GM12864 (cell line): ENCODE measurements at regions not wholly inside any gene's neighbourhood (a gene's known extent, or its start where the extent isn't known, plus 50 kb on each side); places are given as distances from the start of the nearest gene placed in this dataset.
A peak's percentile ranks its signal among the peaks of the same experiment; 100 is the strongest.

Experiments
- DNase-seq: peaks from one replicate; pipeline ENCODE4 v3.0.0-alpha.2; 2011; ENCODE audit warnings: low read depth
- H3K4me3 ChIP-seq: 2 replicates; pipeline ENCODE4 v1.5.1; 2011; ENCODE audit warnings: mild to moderate bottlenecking, low read depth, low read length, control low read depth
- TF ChIP-seq, protein P1 (sequence below): IDR thresholded peaks from 2 replicates; pipeline ENCODE4 v1.5.1; 2011; ENCODE audit warnings: low read depth, mild to moderate bottlenecking, moderate library complexity, low read length, control low read depth, inconsistent platforms; ENCODE audit errors: missing control alignments

DNA sequence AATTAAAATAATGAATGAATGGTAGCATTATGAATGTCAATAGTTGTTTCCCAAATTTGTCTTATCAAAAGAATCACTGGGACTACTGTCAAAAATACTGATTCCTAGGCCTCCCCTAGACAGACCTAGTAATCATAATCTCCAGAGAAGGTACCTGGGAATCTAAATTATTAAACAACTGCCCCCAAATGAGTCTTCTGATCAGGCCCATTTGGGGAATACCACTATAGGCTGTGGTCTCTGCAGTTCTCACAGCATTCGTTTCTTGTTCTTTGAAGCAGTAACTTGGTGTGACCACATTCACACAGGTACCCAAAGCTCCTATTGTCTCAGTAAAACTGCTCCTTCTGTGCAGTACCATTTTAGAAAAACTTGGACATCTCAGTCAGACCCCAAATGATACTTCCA lies 230.9 kb downstream of the PIK3R1 start:
- TF ChIP-seq, protein P1, sequence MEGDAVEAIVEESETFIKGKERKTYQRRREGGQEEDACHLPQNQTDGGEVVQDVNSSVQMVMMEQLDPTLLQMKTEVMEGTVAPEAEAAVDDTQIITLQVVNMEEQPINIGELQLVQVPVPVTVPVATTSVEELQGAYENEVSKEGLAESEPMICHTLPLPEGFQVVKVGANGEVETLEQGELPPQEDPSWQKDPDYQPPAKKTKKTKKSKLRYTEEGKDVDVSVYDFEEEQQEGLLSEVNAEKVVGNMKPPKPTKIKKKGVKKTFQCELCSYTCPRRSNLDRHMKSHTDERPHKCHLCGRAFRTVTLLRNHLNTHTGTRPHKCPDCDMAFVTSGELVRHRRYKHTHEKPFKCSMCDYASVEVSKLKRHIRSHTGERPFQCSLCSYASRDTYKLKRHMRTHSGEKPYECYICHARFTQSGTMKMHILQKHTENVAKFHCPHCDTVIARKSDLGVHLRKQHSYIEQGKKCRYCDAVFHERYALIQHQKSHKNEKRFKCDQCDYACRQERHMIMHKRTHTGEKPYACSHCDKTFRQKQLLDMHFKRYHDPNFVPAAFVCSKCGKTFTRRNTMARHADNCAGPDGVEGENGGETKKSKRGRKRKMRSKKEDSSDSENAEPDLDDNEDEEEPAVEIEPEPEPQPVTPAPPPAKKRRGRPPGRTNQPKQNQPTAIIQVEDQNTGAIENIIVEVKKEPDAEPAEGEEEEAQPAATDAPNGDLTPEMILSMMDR = no peak
- H3K4me3 ChIP-seq = no peak overlapping the region

DNA sequence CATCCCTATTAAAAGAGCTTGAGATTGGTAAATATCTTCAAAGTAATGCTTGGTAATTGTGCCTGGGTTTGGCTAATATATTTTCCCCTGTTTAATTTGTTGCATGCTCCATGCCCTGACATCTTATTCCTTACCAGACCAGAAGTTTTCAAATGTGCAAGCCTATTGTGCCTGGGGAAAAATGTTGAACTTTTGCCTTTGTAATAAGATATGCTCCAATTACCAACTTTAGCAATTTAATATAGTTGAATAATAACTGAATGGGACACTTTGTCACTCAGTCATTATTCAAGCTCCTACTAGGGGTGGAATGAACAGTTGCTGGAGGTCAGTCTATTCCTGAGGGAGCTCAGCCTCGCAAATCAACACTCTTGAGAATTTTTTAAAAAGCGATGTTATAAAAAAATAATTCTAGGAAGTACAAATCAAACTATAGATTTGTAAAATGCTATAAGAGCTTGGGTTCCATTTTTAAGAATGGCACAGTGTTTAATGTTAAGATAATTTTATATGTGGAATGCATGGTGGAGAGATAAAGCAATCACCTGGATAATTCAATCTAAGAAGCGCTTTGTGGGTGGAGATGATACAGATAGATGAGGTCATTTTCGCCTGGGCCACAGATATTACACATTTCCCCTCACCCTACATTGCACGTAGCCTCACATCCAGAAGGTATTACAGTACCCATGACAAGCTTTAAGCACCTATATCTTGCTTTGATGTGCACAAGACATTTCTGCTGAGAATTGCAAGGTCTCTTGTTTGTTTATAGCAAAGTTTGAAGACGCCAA lies 231.8 kb downstream of the PIK3R1 start:
- TF ChIP-seq, protein P1 = no peak
- DNase-seq = no peak
- no peak overlapping the region for H3K4me3 ChIP-seq

More for the DNA sequence above, 230.9 kb downstream of the PIK3R1 start:
- DNase-seq = peak; percentile 37

DNA sequence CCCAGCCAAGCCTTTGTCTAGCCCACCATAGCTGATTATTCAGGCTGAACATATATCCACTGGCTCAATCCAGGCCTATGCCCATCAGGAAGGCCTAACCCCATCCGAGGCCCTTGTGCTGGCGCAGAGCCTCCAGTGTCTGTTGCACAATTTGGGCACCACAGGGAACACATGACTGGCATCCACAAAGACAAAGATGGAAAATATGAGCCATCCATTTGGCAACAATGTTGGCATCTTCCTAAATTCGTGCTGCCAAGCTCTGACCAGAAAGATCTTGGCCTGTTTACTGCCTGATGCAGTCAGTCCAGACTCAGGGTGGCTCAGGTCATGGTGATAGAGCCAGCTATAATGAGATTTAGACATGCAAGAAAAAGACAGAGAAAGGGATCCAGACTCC lies 233.8 kb downstream of the PIK3R1 start:
- DNase-seq = no peak
- H3K4me3 ChIP-seq = no peak overlapping the region
- TF ChIP-seq, protein P1 = no peak

DNA sequence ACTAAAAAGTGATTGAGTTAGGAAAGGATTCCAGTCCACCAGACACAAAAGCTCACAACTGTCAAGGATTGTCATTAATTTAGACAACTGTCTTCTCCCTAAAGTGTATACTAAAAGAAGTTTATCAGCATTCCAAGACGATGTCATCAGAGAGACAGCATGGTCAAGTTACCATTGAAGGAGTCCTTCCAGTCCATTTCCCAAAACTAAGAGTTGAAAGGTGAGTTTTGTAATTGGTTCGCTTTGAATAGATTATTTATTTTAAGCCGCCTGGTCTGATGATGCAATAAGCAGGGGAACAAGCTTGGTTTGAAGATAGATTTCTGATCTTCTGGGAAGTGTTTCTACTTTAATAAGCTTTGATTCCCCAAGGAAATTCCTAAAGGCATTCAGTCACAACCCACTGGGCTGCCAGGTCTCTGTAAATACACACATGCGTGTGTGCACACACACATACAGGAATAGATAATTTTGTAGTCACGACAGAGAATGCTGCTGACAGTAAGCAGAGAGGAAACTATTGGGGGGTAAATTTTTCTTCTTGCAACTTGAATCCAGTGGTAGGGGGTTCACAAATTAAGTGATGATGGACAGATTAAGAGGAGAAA lies 234.8 kb downstream of the PIK3R1 start:
- no peak for DNase-seq
- no peak overlapping the region for H3K4me3 ChIP-seq
- TF ChIP-seq, protein P1 = no peak

DNA sequence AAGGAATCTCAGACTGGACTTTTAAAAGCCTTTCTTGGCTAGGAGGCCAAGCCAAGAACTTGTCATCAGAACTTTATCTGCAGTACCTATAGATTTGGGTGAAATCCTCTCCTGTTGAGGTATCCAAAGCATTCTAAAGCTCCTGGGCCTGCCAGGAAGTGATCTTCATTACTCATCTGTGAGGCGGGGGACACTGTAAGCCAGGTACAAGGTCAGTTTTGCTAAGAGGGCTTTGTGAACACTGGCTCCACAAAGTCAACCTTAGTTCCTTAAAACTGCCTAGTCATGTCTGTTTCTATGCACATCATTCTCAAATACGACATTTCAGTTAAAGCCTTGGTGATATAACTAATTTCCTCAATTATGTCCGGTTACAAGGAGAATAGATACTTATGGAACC lies 236.7 kb downstream of the PIK3R1 start:
- no peak for DNase-seq
- H3K4me3 ChIP-seq = no peak overlapping the region
- TF ChIP-seq, protein P1 = no peak

DNA sequence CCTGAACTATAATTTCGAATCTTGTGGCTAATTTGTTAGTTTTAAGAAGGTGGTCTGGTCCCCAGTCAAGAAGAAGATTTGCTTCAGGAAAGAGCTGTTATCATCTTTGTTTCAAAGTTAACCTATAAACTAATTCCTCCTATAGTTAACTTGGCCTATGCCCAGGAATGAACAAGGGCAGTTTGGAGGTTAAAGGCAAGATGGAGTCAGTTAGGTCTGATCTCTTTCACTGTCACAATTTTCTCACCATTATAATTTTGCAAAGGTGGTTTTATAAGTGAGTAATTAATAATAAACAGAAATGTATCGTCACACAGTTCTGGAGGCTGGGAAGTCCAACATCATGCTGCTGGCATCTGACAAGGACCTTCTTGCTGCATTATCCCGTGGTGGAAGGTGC lies 238.6 kb downstream of the PIK3R1 start:
- DNase-seq = no peak
- no peak overlapping the region for H3K4me3 ChIP-seq
- TF ChIP-seq, protein P1 = no peak
